ENCODE measurements at regions not wholly inside any gene's neighbourhood (a gene's known extent, or its start where the extent isn't known, plus 50 kb on each side); places are given as distances from the start of the nearest gene placed in this dataset.

GRCh38 chr13:65435590-65435989 lies 1794.5 kb downstream of the PCDH9 start:
- Histone ChIP-seq H3K27ac (no peak overlapping the region), H3K9me3 (peaks cover 0 to 5% (median 0%) of the 10 kb centered on the region in 3 donors), H3K27me3 (no peaks in the 10 kb centered on the region), H3K4me1 (no peaks in the 10 kb centered on the region), H3K36me3 (replicated peaks in 1 of 2; ENCODE audit: insufficient read depth in 1 of 2, low read depth in 2 of 2) (no peaks in the 10 kb centered on the region), H3K4me3 (no peak overlapping the region)
- DNase-seq = no peak
- no peak for TF ChIP-seq CTCF (IDR thresholded peaks at IDR 0.05)
- TF ChIP-seq POLR2A (IDR thresholded peaks at IDR 0.05) = no peak
- intact Hi-C loops (cut with DNase I) = no loop called here
- 63 to 78% methylated on average over 3 to 7 of the region's 7 CpGs for WGBS, 2 donors
- no peak for ATAC-seq

DNA sequence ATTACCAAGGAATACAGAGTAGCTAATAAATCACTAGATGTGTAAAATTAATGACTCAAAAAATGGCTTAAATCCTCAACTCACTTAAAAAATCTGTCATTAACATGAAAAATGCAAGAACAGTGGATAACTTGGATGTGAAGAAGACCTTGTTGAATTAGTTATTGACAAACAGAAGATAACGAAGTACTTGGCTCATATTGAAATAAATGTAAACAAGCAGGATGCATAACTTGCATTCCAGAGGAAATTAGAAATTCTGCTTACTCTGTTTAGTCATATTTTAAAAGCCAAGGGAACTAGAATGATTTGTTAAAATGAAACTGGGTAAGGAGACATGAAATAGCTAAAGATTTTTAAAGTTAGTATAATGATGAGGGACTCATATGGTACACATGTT lies 1812.2 kb downstream of the PCDH9 start:
- intact Hi-C loops (cut with DNase I) = no loop called here
- no peaks in the 10 kb centered on the region for H3K27me3 ChIP-seq
- H3K36me3 ChIP-seq (replicated peaks in 1 of 2; ENCODE audit: insufficient read depth in 1 of 2, low read depth in 2 of 2) = no peaks in the 10 kb centered on the region
- DNase-seq = no peak
- H3K4me1 ChIP-seq = no peaks in the 10 kb centered on the region
- 12 to 19% methylated on average over 1 of the region's 1 CpG for WGBS, 2 donors
- no peak for ATAC-seq
- TF ChIP-seq POLR2A (IDR thresholded peaks at IDR 0.05) = no peak
- no peak for TF ChIP-seq CTCF (IDR thresholded peaks at IDR 0.05)
- H3K9me3 ChIP-seq = no peaks in the 10 kb centered on the region
- H3K4me3 ChIP-seq = no peak overlapping the region
- no peak overlapping the region for H3K27ac ChIP-seq

DNA sequence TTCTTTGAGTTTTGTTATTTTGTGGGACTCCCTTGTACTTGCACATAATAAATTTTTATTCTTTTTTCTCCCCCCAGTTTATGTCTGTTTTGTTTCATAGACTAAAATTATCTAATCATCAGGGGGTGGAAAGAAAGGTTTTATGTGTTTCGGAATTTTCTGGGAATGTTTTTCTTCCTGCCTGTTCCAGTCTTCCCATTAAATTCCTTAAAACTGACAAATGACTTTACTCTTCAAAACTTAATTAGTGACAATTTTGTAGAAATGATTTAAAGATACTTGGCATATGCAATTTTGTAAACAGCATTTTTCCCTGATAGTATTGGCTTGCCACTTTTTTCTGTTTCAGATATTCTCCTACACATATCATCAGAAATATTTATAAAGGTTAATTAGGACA lies 1813.4 kb downstream of the PCDH9 start:
- TF ChIP-seq CTCF (IDR thresholded peaks at IDR 0.05) (no peak), POLR2A (IDR thresholded peaks at IDR 0.05) (no peak)
- Histone ChIP-seq H3K27me3 (no peaks in the 10 kb centered on the region), H3K36me3 (replicated peaks in 1 of 2; ENCODE audit: insufficient read depth in 1 of 2, low read depth in 2 of 2) (no peaks in the 10 kb centered on the region), H3K27ac (no peak overlapping the region), H3K4me3 (no peak overlapping the region), H3K9me3 (no peaks in the 10 kb centered on the region), H3K4me1 (no peaks in the 10 kb centered on the region)
- 65 to 68% methylated on average over 1 of the region's 1 CpG for WGBS, 2 donors
- intact Hi-C loops (cut with DNase I) = no loop called here
- ATAC-seq (no peak), DNase-seq (no peak)

GRCh38 chr13:65414187-65414586 lies 1815.9 kb downstream of the PCDH9 start:
- no peaks in the 10 kb centered on the region for H3K9me3 ChIP-seq
- H3K4me3 ChIP-seq = no peak overlapping the region
- intact Hi-C loops (cut with DNase I) = no loop called here
- no peak overlapping the region for H3K27ac ChIP-seq
- TF ChIP-seq POLR2A (IDR thresholded peaks at IDR 0.05) (no peak), CTCF (IDR thresholded peaks at IDR 0.05) (no peak)
- no peaks in the 10 kb centered on the region for H3K27me3 ChIP-seq
- H3K36me3 ChIP-seq (replicated peaks in 1 of 2; ENCODE audit: insufficient read depth in 1 of 2, low read depth in 2 of 2) = no peaks in the 10 kb centered on the region
- ATAC-seq (no peak), DNase-seq (no peak)
- no peaks in the 10 kb centered on the region for H3K4me1 ChIP-seq
- 60 to 74% methylated on average over 2 of the region's 2 CpGs for WGBS, 2 donors

DNA sequence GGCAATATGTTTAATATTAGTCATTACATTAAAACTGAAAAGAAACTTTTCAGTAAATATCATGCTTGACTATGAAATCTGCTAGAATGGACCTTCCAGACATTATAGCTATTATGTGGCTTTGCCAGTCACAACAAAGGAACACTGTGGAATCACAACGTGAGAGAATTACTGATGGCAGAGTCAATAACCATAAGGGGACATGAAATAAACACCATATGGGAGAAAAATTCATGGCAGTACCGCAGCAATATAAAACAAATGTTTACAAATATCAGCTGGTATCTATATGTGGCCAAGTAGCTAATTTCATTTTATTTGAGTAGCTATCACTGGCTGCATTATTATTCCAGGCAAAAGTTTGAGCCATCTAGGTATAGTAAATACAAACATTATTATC lies 1818.6 kb downstream of the PCDH9 start:
- WGBS, 2 donors = 45 to 65% methylated on average over 2 of the region's 2 CpGs
- no peaks in the 10 kb centered on the region for H3K9me3 ChIP-seq
- no peak for ATAC-seq
- no peaks in the 10 kb centered on the region for H3K4me1 ChIP-seq
- H3K27me3 ChIP-seq = no peaks in the 10 kb centered on the region
- intact Hi-C loops (cut with DNase I) = no loop called here
- H3K36me3 ChIP-seq (replicated peaks in 1 of 2; ENCODE audit: insufficient read depth in 1 of 2, low read depth in 2 of 2) = no peaks in the 10 kb centered on the region
- no peak for DNase-seq
- no peak overlapping the region for H3K27ac ChIP-seq
- no peak for TF ChIP-seq POLR2A (IDR thresholded peaks at IDR 0.05)
- TF ChIP-seq CTCF (IDR thresholded peaks at IDR 0.05) = no peak
- H3K4me3 ChIP-seq = no peak overlapping the region
